Fibroblast of lung (primary cell): ENCODE measurements at regions not wholly inside any gene's neighbourhood (a gene's known extent, or its start where the extent isn't known, plus 50 kb on each side); places are given as distances from the start of the nearest gene placed in this dataset.

Source experiments
- EZH2 ChIP-seq: IDR thresholded peaks from 2 replicates; pipeline ENCODE4 v1.5.1; 2012; ENCODE audit warnings: low read length, control low read depth, mild to moderate bottlenecking; ENCODE audit errors: missing control alignments
- TF ChIP-seq, protein P1 (sequence below), 2 donors: IDR thresholded peaks in 1 of 2; conservative IDR thresholded peaks in 1 of 2; 1 replicate in 1 of 2; 2 replicates in 1 of 2; pipeline ENCODE4 v1.5.1; 2011 to 2012; ENCODE audit warnings: low read length in 2 of 2, control low read depth in 1 of 2, inconsistent platforms in 1 of 2, low read depth in 1 of 2, mild to moderate bottlenecking in 1 of 2

GRCh38 chr6:168804331-168804730 is 363.3 kb downstream of the SMOC2 start:
- TF ChIP-seq, protein P1, sequence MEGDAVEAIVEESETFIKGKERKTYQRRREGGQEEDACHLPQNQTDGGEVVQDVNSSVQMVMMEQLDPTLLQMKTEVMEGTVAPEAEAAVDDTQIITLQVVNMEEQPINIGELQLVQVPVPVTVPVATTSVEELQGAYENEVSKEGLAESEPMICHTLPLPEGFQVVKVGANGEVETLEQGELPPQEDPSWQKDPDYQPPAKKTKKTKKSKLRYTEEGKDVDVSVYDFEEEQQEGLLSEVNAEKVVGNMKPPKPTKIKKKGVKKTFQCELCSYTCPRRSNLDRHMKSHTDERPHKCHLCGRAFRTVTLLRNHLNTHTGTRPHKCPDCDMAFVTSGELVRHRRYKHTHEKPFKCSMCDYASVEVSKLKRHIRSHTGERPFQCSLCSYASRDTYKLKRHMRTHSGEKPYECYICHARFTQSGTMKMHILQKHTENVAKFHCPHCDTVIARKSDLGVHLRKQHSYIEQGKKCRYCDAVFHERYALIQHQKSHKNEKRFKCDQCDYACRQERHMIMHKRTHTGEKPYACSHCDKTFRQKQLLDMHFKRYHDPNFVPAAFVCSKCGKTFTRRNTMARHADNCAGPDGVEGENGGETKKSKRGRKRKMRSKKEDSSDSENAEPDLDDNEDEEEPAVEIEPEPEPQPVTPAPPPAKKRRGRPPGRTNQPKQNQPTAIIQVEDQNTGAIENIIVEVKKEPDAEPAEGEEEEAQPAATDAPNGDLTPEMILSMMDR (conservative IDR thresholded peaks at IDR 0.05 in 1 of 2, IDR thresholded peaks at IDR 0.05 in 1 of 2; ENCODE audit: low read depth in 1 of 2, low read length in 2 of 2): no peak
- TF ChIP-seq EZH2: no peak
